Upper lobe of left lung (tissue), 6 donors: ENCODE measurements at regions not wholly inside any gene's neighbourhood (a gene's known extent, or its start where the extent isn't known, plus 50 kb on each side); places are given as distances from the start of the nearest gene placed in this dataset.

Experiments used
- ATAC-seq, 2 donors: fragments of 200-7000 bp; cut with Tn5 transposase; one replicate each; pipeline ENCODE4 v1.9.1; 2022; ENCODE audit warnings: mild to moderate bottlenecking in 2 of 2, moderate library complexity in 2 of 2; ENCODE audit not compliant: low FRiP score in 2 of 2
- DNase-seq, 2 donors: peaks; one replicate each; pipeline ENCODE4 v3.0.0-alpha.2; 2019 to 2020
- H3K27ac ChIP-seq, 4 donors: fragments of 200-600 bp; sonication (generic); one replicate each; pipeline ENCODE4 v1.5.1; 2016 to 2019
- H3K27me3 ChIP-seq, 4 donors: fragments of 200-600 bp; sonication (generic); one replicate each; pipeline ENCODE4 v1.5.1; 2017 to 2019
- H3K36me3 ChIP-seq, 4 donors: fragments of 200-600 bp; sonication (generic); one replicate each; pipeline ENCODE4 v1.5.1; 2016 to 2019
- H3K4me1 ChIP-seq, 4 donors: fragments of 200-600 bp; sonication (generic); one replicate each; pipeline ENCODE4 v1.5.1; 2018 to 2019
- H3K4me3 ChIP-seq, 4 donors: fragments of 200-600 bp; sonication (generic); one replicate each; pipeline ENCODE4 v1.5.1; 2017 to 2019; ENCODE audit warnings: mild to moderate bottlenecking in 2 of 4, moderate library complexity in 1 of 4
- H3K9me3 ChIP-seq, 4 donors: fragments of 200-600 bp; sonication (generic); one replicate each; pipeline ENCODE4 v1.5.1; 2018 to 2019
- EP300 ChIP-seq, 4 donors: sonication (generic); formaldehyde crosslinking; IDR thresholded peaks; one replicate each; pipeline ENCODE4 v1.5.1; 2017; ENCODE audit warnings: antibody characterized with exemption in 4 of 4, control low read depth in 2 of 4
- POLR2A ChIP-seq, 4 donors: fragments of 450-650 bp; IDR thresholded peaks; one replicate each; pipeline ENCODE4 v1.5.1; 2016 to 2017; ENCODE audit warnings: antibody characterized with exemption in 4 of 4, mild to moderate bottlenecking in 2 of 4
- POLR2AphosphoS5 ChIP-seq, 2 donors: sonication (generic); formaldehyde crosslinking; IDR thresholded peaks; one replicate each; pipeline ENCODE4 v1.5.1; 2017; ENCODE audit warnings: antibody characterized with exemption in 2 of 2
- WGBS, 2 donors: methylation state at CpG; one replicate each; pipeline ENCODE4 v1.1.5; 2017 to 2018; 5-methylcytosine and 5-hydroxymethylcytosine counted together
- TF ChIP-seq, protein P1 (sequence below), 6 experiments: fragments of 450-650 bp in 4 of 6; fragments of 200-600 bp in 2 of 6; sonication (generic) in 2 of 6; IDR thresholded peaks; one replicate each; pipeline ENCODE4 v1.5.1; 2016 to 2019; ENCODE audit warnings: antibody characterized with exemption in 6 of 6
- donor health status: DM: no; HTN: no; CAD: no; lungs with moderate emphysema.
- donor health status: DM: no; HTN: yes; CAD: no; lungs with severe emphysema.

- WGBS, 2 donors, result 76 to 81% methylated on average over 1 of the region's 1 CpG
- Histone ChIP-seq H3K4me3 (no peak overlapping the region), H3K9me3 (no peaks in the 10 kb centered on the region), H3K27ac (no peak overlapping the region), H3K4me1 (peaks cover 0 to 8% (median 0%) of the 10 kb centered on the region in 4 donors), H3K27me3 (no peaks in the 10 kb centered on the region), H3K36me3 (no peaks in the 10 kb centered on the region)
- TF ChIP-seq POLR2A (IDR thresholded peaks at IDR 0.05) (no peak), EP300 (IDR thresholded peaks at IDR 0.05) (no peak), POLR2AphosphoS5 (IDR thresholded peaks at IDR 0.05) (no peak)
- TF ChIP-seq, protein P1, sequence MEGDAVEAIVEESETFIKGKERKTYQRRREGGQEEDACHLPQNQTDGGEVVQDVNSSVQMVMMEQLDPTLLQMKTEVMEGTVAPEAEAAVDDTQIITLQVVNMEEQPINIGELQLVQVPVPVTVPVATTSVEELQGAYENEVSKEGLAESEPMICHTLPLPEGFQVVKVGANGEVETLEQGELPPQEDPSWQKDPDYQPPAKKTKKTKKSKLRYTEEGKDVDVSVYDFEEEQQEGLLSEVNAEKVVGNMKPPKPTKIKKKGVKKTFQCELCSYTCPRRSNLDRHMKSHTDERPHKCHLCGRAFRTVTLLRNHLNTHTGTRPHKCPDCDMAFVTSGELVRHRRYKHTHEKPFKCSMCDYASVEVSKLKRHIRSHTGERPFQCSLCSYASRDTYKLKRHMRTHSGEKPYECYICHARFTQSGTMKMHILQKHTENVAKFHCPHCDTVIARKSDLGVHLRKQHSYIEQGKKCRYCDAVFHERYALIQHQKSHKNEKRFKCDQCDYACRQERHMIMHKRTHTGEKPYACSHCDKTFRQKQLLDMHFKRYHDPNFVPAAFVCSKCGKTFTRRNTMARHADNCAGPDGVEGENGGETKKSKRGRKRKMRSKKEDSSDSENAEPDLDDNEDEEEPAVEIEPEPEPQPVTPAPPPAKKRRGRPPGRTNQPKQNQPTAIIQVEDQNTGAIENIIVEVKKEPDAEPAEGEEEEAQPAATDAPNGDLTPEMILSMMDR (IDR thresholded peaks at IDR 0.05), result no peak
- ATAC-seq (no peak), DNase-seq (no peak)
Measured at GRCh38 chr3:66149269-66149668, 71.5 kb upstream of the SLC25A26 start.

DNA sequence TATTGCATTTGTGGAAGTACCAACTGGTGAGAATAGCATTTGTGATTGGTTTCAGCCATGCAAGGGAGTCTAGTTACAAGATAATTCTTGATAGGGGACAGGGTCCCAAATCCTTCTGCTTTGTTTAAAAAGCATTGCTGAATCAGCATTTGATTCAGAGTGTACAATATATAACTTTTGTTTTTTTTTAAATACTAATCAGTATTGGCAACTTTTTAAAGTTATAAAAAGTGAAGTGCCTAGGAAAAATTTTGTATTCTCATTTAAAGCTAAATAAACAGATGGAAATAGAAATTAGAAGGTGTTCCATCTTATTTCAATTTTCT lies 75.4 kb upstream of the SLC25A26 start:
- H3K9me3 ChIP-seq, result no peaks in the 10 kb centered on the region
- no peak overlapping the region for H3K4me3 ChIP-seq
- DNase-seq (no peak), ATAC-seq (no peak)
- no peaks in the 10 kb centered on the region for H3K4me1 ChIP-seq
- H3K27me3 ChIP-seq, result no peaks in the 10 kb centered on the region
- TF ChIP-seq EP300 (IDR thresholded peaks at IDR 0.05) (no peak), POLR2A (IDR thresholded peaks at IDR 0.05) (no peak), POLR2AphosphoS5 (IDR thresholded peaks at IDR 0.05) (no peak)
- TF ChIP-seq, protein P1 (IDR thresholded peaks at IDR 0.05), result no peak
- no peaks in the 10 kb centered on the region for H3K36me3 ChIP-seq
- H3K27ac ChIP-seq, result no peak overlapping the region

DNA sequence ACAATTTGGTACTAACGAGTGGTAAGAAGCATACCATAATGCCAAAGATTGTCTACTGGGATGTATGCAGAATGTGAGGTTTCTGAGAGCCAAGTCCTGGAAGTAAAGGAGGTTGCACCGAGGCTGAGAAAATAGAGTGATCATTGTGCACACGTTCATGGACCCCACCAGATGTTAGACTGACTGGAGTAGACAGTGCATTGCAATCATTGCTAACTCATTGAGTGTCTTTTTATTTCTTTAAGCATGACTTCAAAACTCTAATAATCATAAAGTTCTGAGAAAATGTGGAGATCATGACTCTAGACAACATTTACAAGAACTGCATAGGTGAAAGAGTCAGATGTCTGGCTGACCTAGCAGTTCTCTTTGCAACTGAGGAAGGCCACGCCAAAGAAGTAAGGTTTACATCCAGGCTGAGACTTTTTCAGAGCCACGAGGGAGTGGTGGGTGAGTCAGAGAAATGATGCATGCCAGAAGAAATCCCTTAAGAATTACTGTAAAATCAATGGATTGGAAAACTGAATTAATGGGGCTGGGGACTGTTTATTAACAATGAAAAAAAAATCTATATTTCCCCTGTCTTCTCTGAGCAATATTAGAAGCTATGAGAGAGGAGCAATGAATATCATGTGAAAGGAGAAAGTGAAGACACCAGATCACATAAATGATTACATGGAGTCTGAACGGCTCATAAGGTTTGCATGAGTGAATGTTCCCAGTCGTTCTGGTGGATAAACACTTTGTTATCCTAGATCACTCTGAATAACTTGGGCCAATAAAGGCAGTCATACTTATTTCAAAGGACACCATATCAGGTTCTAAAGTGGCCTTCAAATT lies 76.0 kb upstream of the SLC25A26 start:
- no peaks in the 10 kb centered on the region for H3K9me3 ChIP-seq
- H3K4me1 ChIP-seq, result no peaks in the 10 kb centered on the region
- no peak for DNase-seq
- WGBS, 2 donors, result 87 to 88% methylated on average over 7 of the region's 7 CpGs
- ATAC-seq, result no peak
- TF ChIP-seq POLR2A (IDR thresholded peaks at IDR 0.05), result no peak
- TF ChIP-seq, protein P1 (IDR thresholded peaks at IDR 0.05), result no peak
- TF ChIP-seq POLR2AphosphoS5 (IDR thresholded peaks at IDR 0.05), result no peak
- TF ChIP-seq EP300 (IDR thresholded peaks at IDR 0.05), result no peak
- no peak overlapping the region for H3K4me3 ChIP-seq
- no peaks in the 10 kb centered on the region for H3K36me3 ChIP-seq
- no peaks in the 10 kb centered on the region for H3K27me3 ChIP-seq
- no peak overlapping the region for H3K27ac ChIP-seq

- 100% methylated on average over 1 of the region's 1 CpG for WGBS, 2 donors
- TF ChIP-seq POLR2A (IDR thresholded peaks at IDR 0.05) (no peak), POLR2AphosphoS5 (IDR thresholded peaks at IDR 0.05) (no peak), EP300 (IDR thresholded peaks at IDR 0.05) (no peak)
- TF ChIP-seq, protein P1 (IDR thresholded peaks at IDR 0.05), result no peak
- Histone ChIP-seq H3K4me3 (no peak overlapping the region), H3K9me3 (no peaks in the 10 kb centered on the region), H3K4me1 (peaks cover 0 to 5% (median 0%) of the 10 kb centered on the region in 4 donors), H3K27me3 (no peaks in the 10 kb centered on the region), H3K27ac (no peak overlapping the region), H3K36me3 (no peaks in the 10 kb centered on the region)
- no peak for DNase-seq
- no peak for ATAC-seq
Measured at GRCh38 chr3:66142079-66142478, 78.7 kb upstream of the SLC25A26 start.
